Loucy (cell line): ENCODE measurements at regions not wholly inside any gene's neighbourhood (a gene's known extent, or its start where the extent isn't known, plus 50 kb on each side); places are given as distances from the start of the nearest gene placed in this dataset.

Experiments
- H2AFZ ChIP-seq: fragments of 200-600 bp; sonication (generic); 2 replicates; pipeline ENCODE4 v1.6.0; 2016; ENCODE audit warnings: antibody characterized with exemption, mild to moderate bottlenecking, low read length, moderate library complexity
- H3F3A ChIP-seq: fragments of 200-600 bp; 2 replicates; pipeline ENCODE4 v1.6.0; 2016; ENCODE audit warnings: antibody characterized with exemption, low read depth, mild to moderate bottlenecking
- H3K27me3 ChIP-seq: fragments of 200-600 bp; sonication (generic); 2 replicates; pipeline ENCODE4 v1.6.1; 2014; ENCODE audit warnings: low read length, mild to moderate bottlenecking; ENCODE audit not compliant: insufficient read depth, poor library complexity, severe bottlenecking
- H3K36me3 ChIP-seq: fragments of 200-600 bp; sonication (generic); 2 replicates; pipeline ENCODE4 v1.6.1; 2016; ENCODE audit warnings: low read length; ENCODE audit not compliant: insufficient read depth
- H3K4me1 ChIP-seq: fragments of 200-600 bp; sonication (generic); 2 replicates; pipeline ENCODE4 v1.5.1; 2014; ENCODE audit warnings: low read length, mild to moderate bottlenecking; ENCODE audit not compliant: insufficient read depth, poor library complexity, severe bottlenecking
- H3K4me2 ChIP-seq: fragments of 200-600 bp; sonication (generic); 2 replicates; pipeline ENCODE4 v1.6.0; 2014; ENCODE audit warnings: antibody characterized with exemption, low read length, low read depth, mild to moderate bottlenecking; ENCODE audit not compliant: poor library complexity, severe bottlenecking
- H3K4me3 ChIP-seq: fragments of 200-600 bp; sonication (generic); 2 replicates; pipeline ENCODE4 v1.5.1; 2014; ENCODE audit warnings: low read length, mild to moderate bottlenecking, mixed read lengths; ENCODE audit not compliant: poor library complexity, severe bottlenecking
- H3K79me2 ChIP-seq: fragments of 200-600 bp; sonication (generic); 2 replicates; pipeline ENCODE4 v1.6.1; 2014; ENCODE audit warnings: low read length; ENCODE audit not compliant: insufficient read depth
- H3K9ac ChIP-seq: fragments of 200-600 bp; sonication (generic); 2 replicates; pipeline ENCODE4 v1.6.0; 2014; ENCODE audit warnings: mild to moderate bottlenecking, low read depth, low read length, moderate library complexity; ENCODE audit not compliant: poor library complexity, severe bottlenecking
- H3K9me2 ChIP-seq: fragments of 200-600 bp; sonication (generic); replicated peaks from 2 replicates; pipeline ENCODE4 v1.6.1; 2016; ENCODE audit warnings: low read depth, low read length, mixed read lengths
- H3K9me3 ChIP-seq: fragments of 200-600 bp; sonication (generic); 2 replicates; pipeline ENCODE4 v1.6.1; 2014; ENCODE audit warnings: mild to moderate bottlenecking, antibody characterized with exemption, low read length, low read depth; ENCODE audit not compliant: insufficient read depth
- H4K20me1 ChIP-seq: fragments of 200-600 bp; sonication (generic); 2 replicates; pipeline ENCODE4 v1.6.0; 2014; ENCODE audit warnings: antibody characterized with exemption, low read length, mild to moderate bottlenecking; ENCODE audit not compliant: insufficient read depth, poor library complexity, severe bottlenecking
- CTCF ChIP-seq: fragments of 200-600 bp; sonication (generic); conservative IDR thresholded peaks from 2 replicates; pipeline ENCODE4 v1.5.1; 2014; ENCODE audit warnings: mild to moderate bottlenecking, antibody characterized with exemption, low read length
- EZH2phosphoT487 ChIP-seq: fragments of 200-600 bp; IDR thresholded peaks from 2 replicates; pipeline ENCODE4 v1.6.1; 2018; ENCODE audit warnings: antibody characterized with exemption, mild to moderate bottlenecking, moderate library complexity, borderline replicate concordance

DNA sequence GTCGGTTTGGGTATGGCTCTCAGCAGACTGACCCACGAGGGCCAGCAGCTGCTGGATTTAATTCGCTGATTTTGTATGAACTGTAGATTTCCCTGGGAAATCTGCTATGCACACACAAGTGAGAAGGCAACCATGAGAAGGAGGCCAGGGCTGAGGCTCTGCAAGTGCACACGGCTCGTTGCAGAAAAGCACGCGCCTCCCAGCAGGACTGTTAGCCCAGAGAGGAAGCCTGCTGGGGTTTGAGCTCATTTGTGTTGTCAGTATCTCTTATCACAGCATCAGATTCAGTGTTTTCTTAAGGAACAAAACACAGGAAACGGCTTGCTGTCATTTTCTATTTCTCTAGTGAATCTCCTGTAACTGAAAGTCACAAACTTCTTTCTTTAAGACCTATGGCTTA is 296.2 kb upstream of the FAT1 start:
- H3F3A ChIP-seq = no peaks in the 10 kb centered on the region
- no peak overlapping the region; the same call in 1 of the 2 replicates for H2AFZ ChIP-seq
- H3K9me2 ChIP-seq = no peaks in the 10 kb centered on the region
- H3K79me2 ChIP-seq = no peaks in the 10 kb centered on the region
- H3K36me3 ChIP-seq = no peaks in the 10 kb centered on the region
- no peaks in the 10 kb centered on the region for H4K20me1 ChIP-seq
- TF ChIP-seq EZH2phosphoT487 (no peak), CTCF (no peak)
- no peak overlapping the region for H3K4me3 ChIP-seq
- H3K9me3 ChIP-seq = no peaks in the 10 kb centered on the region
- H3K4me2 ChIP-seq = peak overlapping the region; percentile 10
- H3K9ac ChIP-seq = no peak overlapping the region
- no peaks in the 10 kb centered on the region for H3K27me3 ChIP-seq
- H3K4me1 ChIP-seq = peaks cover 7% of the 10 kb centered on the region

GRCh38 chr4:187020676-187021075 is 297.0 kb upstream of the FAT1 start:
- H3K79me2 ChIP-seq = no peaks in the 10 kb centered on the region
- H3K9ac ChIP-seq = no peak overlapping the region
- TF ChIP-seq EZH2phosphoT487 = no peak
- no peak for TF ChIP-seq CTCF
- no peaks in the 10 kb centered on the region for H3K9me3 ChIP-seq
- H3K4me3 ChIP-seq = no peak overlapping the region
- no peaks in the 10 kb centered on the region for H4K20me1 ChIP-seq
- no peak overlapping the region for H2AFZ ChIP-seq
- no peaks in the 10 kb centered on the region for H3F3A ChIP-seq
- H3K4me1 ChIP-seq = peaks cover 7% of the 10 kb centered on the region
- no peaks in the 10 kb centered on the region for H3K36me3 ChIP-seq
- no peaks in the 10 kb centered on the region for H3K9me2 ChIP-seq
- no peak overlapping the region for H3K4me2 ChIP-seq
- no peaks in the 10 kb centered on the region for H3K27me3 ChIP-seq

DNA sequence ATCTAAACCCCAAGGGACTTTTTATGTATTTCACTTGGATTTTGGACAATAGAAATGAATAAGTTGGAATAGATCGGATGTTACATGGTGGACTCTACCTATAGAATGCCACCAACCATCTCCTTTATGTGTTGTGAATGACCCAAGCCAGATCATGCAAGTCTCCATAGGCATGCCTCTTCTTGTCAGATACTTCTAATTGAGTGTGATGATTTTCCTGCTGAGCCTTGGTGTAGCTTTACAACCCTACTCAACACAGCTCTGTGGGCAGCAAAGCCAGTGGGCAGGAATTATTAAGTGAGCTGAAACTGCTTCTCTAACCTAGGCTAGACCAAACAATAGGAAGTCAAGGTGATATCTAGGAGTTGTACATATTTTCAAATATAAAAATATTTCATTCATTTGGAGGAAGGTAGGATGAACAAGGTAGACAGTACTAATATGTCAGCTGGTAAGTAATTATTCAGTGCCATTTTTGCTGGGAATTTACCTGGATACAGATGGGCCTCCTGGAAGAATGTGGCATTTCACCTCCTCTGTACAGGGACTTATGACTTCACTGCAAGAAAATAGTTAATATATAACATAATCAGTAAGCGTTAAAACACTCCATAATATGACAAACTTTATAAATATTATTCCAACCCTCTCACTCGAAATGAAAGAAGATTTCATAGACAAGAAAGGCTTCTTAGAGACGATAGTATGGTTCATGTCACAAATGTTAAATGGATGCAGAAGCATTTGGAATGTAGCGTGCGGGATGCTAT is 298.0 kb upstream of the FAT1 start:
- Histone ChIP-seq H2AFZ (no peak overlapping the region), H3F3A (no peaks in the 10 kb centered on the region), H3K9me2 (no peaks in the 10 kb centered on the region), H3K4me3 (no peak overlapping the region), H4K20me1 (no peaks in the 10 kb centered on the region), H3K27me3 (no peaks in the 10 kb centered on the region), H3K9me3 (peaks cover 4% of the 10 kb centered on the region; the same call in 1 of the 2 replicates), H3K4me2 (no peak overlapping the region), H3K4me1 (peaks cover 7% of the 10 kb centered on the region), H3K79me2 (no peaks in the 10 kb centered on the region), H3K36me3 (no peaks in the 10 kb centered on the region), H3K9ac (no peak overlapping the region)
- TF ChIP-seq CTCF = no peak
